RWPE1 (cell line): ENCODE measurements at regions not wholly inside any gene's neighbourhood (a gene's known extent, or its start where the extent isn't known, plus 50 kb on each side); places are given as distances from the start of the nearest gene placed in this dataset.
A peak's percentile ranks its signal among the peaks of the same experiment; 100 is the strongest.

Source experiments
- CTCF ChIA-PET: fragments of 350-600 bp; sonication (Branson Sonifier 250); formaldehyde crosslinking; extraction: SDS; loops from one replicate; lab custom pipeline; 2021; lab: Yijun Ruan, JAX
- POLR2A ChIA-PET: fragments of 400-600 bp; formaldehyde crosslinking; extraction: SDS; loops from one replicate; lab custom pipeline; 2020; ENCODE audit warnings: antibody characterized with exemption; ENCODE audit not compliant: low non-redundant PET; lab: Yijun Ruan, JAX
- DNase-seq: peaks from one replicate; pipeline ENCODE4 v3.0.0; 2012; ENCODE audit warnings: low spot score
- H3K27ac ChIP-seq: fragments of 450-650 bp; 2 replicates; pipeline ENCODE4 v1.5.1; 2017
- CTCF ChIP-seq: fragments of 450-650 bp; conservative IDR thresholded peaks from 2 replicates; pipeline ENCODE4 v1.5.1; 2017; ENCODE audit warnings: low read depth, mild to moderate bottlenecking

GRCh38 chrX:14193547-14193946 is 163.9 kb upstream of the GEMIN8 start:
- no peak for DNase-seq
- ChIA-PET CTCF (no interaction called here), POLR2A (no interaction called here)
- TF ChIP-seq CTCF, result no peak
- H3K27ac ChIP-seq, result no peak overlapping the region

GRCh38 chrX:14173873-14174272 is 144.2 kb upstream of the GEMIN8 start:
- TF ChIP-seq CTCF, result no peak
- no peak for DNase-seq
- CTCF ChIA-PET, result no interaction called here
- no peak overlapping the region for H3K27ac ChIP-seq
- POLR2A ChIA-PET, result no interaction called here

DNA sequence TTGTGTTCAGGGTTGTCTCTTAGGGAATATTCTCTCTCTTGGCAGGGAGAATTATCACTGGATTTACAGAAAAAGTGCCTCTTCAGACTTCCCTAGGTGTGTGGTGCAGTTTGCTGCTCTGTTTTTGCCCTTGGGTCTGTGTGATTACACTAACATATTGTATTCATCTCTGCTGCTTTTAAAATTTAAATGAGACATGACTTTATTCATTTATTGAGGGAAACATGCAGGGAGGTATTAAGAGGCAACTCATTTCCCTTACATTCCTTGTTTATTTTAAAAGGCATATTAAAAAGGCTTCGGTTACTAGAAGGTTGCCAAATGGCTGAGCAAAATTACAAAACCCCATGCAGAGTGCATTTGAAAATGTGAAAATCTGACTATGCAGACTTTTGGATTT is 135.1 kb upstream of the GEMIN8 start:
- no peak overlapping the region for H3K27ac ChIP-seq
- CTCF ChIA-PET, result no interaction called here
- no peak for TF ChIP-seq CTCF
- DNase-seq, result no peak
- POLR2A ChIA-PET, result no interaction called here

DNA sequence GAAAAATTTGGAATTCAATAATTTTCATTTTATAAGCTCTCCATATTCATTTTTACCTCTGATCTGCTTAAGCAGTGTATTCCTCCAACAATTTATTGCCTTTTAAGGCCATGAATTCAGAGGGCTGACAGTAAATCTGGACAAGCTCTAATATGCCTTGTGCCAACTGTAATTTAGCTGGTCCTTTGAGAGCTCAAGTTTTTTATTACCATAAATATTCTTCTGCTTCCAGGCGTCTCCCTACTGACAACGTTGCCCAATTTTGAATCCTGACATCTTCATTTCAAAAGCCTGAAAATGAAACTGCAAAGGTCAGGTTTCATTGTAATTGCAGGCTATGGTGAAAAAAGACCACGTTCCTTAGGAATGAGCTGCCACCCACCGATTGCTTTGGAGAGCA is 95.8 kb upstream of the GEMIN8 start:
- POLR2A ChIA-PET, result no interaction called here
- TF ChIP-seq CTCF, result no peak
- H3K27ac ChIP-seq, result no peak overlapping the region
- CTCF ChIA-PET, result no interaction called here
- no peak for DNase-seq

DNA sequence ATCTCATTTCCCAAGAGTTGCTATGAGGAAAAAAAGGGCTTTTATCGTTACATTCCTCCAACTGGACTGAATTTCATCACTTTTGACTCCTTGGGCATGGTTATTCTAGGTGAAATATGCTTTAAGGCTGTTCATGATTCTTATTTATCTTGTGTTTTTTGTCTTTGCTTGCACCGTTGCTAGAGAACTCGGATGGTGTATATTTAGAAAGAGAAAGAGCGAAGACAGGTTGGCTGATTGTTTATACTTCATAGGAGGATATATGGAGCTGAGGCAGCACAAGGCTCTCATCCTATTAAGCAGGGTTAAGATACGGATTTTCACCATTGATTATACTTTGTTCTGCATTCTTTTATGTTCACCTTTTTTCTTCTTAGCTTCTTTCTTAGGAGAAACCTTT is 94.9 kb upstream of the GEMIN8 start:
- no peak for TF ChIP-seq CTCF
- CTCF ChIA-PET, result no interaction called here
- POLR2A ChIA-PET, result no interaction called here
- H3K27ac ChIP-seq, result no peak overlapping the region
- no peak for DNase-seq

DNA sequence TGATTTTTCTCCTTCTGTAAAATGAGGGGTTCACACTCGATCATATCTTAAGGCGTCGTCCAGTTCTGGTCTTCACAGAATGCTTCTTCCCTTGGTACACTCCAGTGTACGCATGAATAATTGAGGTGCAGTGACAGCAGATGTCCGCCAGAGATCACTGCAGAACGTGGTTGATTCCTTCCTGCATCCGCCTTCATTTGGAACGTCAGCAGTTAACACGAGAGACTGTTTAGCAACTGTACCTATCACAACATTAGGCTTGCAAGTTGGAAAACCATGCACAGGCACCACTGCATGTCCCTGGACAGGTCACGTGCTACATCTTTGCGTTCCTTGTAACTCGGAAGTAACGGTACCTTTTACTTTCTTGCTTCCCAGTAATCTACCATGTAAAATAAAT is 66.0 kb upstream of the GEMIN8 start:
- TF ChIP-seq CTCF, result peak; percentile 58
- CTCF ChIA-PET, result no interaction called here
- H3K27ac ChIP-seq, result no peak overlapping the region
- POLR2A ChIA-PET, result no interaction called here
- DNase-seq, result peak; percentile 23

DNA sequence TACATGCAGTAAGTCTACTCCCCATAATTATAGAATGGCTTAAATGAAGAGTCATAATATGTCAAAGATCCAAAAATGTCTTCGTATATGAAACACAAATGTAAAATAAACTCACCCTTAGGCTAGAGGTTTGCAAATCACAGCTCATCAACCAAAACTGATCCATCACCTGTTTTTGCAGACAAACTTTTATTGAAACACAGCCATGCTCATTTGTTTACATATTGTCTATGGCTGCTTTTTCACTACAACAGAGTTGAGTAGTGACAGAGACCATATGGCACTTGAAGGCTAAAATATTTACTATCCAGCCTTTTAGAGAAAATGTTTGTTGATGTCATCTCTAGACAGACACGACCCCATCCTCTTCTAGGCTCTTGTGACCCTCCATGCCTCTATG is 64.5 kb upstream of the GEMIN8 start:
- TF ChIP-seq CTCF, result no peak
- CTCF ChIA-PET, result no interaction called here
- no peak for DNase-seq
- POLR2A ChIA-PET, result no interaction called here
- no peak overlapping the region for H3K27ac ChIP-seq
